ENCODE measurements at regions not wholly inside any gene's neighbourhood (a gene's known extent, or its start where the extent isn't known, plus 50 kb on each side); places are given as distances from the start of the nearest gene placed in this dataset.

- no peaks in the 10 kb centered on the region for H3K79me2 ChIP-seq (ENCODE audit: control insufficient read depth, insufficient read depth, low read length)
- POLR2A ChIA-PET = no interaction called here
- no peak for DNase-seq (ENCODE audit: low read depth, low spot score)
- intact Hi-C loops (cut with micrococcal nuclease; ENCODE audit: unreplicated experiment) = no loop called here
- no peak overlapping the region for H3K9ac ChIP-seq (ENCODE audit: control insufficient read depth, insufficient read depth, low read length)
- no peak for ATAC-seq
- no peak overlapping the region for H3K27ac ChIP-seq (ENCODE audit: control insufficient read depth, insufficient read depth)
- in situ Hi-C loops (cut with MboI) = loop anchor here (5.0 kb wide), 1 partner anchor 67 kb away; no protein-coding TSS in a partner anchor
- no peak overlapping the region for H3K4me3 ChIP-seq
- no peaks in the 10 kb centered on the region for H3K27me3 ChIP-seq (replicated peaks in 1 of 2; ENCODE audit: control insufficient read depth in 2 of 2, insufficient read depth in 2 of 2, low read length in 1 of 2)
- no peaks in the 10 kb centered on the region; the same call in 2 of the 3 replicates for H3K9me3 ChIP-seq (replicated peaks; ENCODE audit: control insufficient read depth, insufficient read depth, low read length)
- BruUV-seq (replicated peaks) = no TSS peak
- SMC1A ChIA-PET (ENCODE audit: uncharacterized antibody, unreplicated experiment) = no interaction called here
- CTCF ChIA-PET = no interaction called here
- H2AFZ ChIP-seq (ENCODE audit: control insufficient read depth, low read depth, low read length) = no peak overlapping the region
- H3K4me2 ChIP-seq (ENCODE audit: control insufficient read depth, insufficient read depth) = no peak overlapping the region
- TF ChIP-seq ASH2L (IDR thresholded peaks at IDR 0.05; ENCODE audit: borderline replicate concordance, low read depth) (no peak), SP1 (IDR thresholded peaks at IDR 0.05; ENCODE audit: low read depth, low read length) (no peak), SMAD5 (IDR thresholded peaks at IDR 0.05; ENCODE audit: low read depth) (no peak)
- H3K36me3 ChIP-seq (ENCODE audit: control insufficient read depth in 2 of 2, insufficient read depth in 2 of 2, low read length in 1 of 2) = no peaks in the 10 kb centered on the region
- no peaks in the 10 kb centered on the region for H4K20me1 ChIP-seq (ENCODE audit: control insufficient read depth, insufficient read depth)
- 91% methylated on average over 1 of the region's 1 CpG for WGBS (ENCODE audit: insufficient coverage, insufficient replicate concordance, low lambda C conversion rate, missing lambda C conversion rate)
- RAD21 ChIA-PET (ENCODE audit: unreplicated experiment) = no interaction called here
- no peak for FAIRE-seq
- no peaks in the 10 kb centered on the region for H3K4me1 ChIP-seq (ENCODE audit: control insufficient read depth, insufficient read depth, low read length)
These were observed 93.3 kb upstream of the ZNF267 start for GRCh38 chr16:31780342-31780741.

- Histone ChIP-seq H3K27me3 (replicated peaks in 1 of 2; ENCODE audit: control insufficient read depth in 2 of 2, insufficient read depth in 2 of 2, low read length in 1 of 2) (no peaks in the 10 kb centered on the region), H3K9ac (ENCODE audit: control insufficient read depth, insufficient read depth, low read length) (no peak overlapping the region), H3K4me3 (no peak overlapping the region), H3K9me3 (replicated peaks; ENCODE audit: control insufficient read depth, insufficient read depth, low read length) (no peaks in the 10 kb centered on the region; the same call in 2 of the 3 replicates), H4K20me1 (ENCODE audit: control insufficient read depth, insufficient read depth) (no peaks in the 10 kb centered on the region), H3K27ac (ENCODE audit: control insufficient read depth, insufficient read depth) (no peak overlapping the region), H3K79me2 (ENCODE audit: control insufficient read depth, insufficient read depth, low read length) (no peaks in the 10 kb centered on the region), H2AFZ (ENCODE audit: control insufficient read depth, low read depth, low read length) (no peak overlapping the region), H3K4me2 (ENCODE audit: control insufficient read depth, insufficient read depth) (no peak overlapping the region), H3K4me1 (ENCODE audit: control insufficient read depth, insufficient read depth, low read length) (no peaks in the 10 kb centered on the region), H3K36me3 (ENCODE audit: control insufficient read depth in 2 of 2, insufficient read depth in 2 of 2, low read length in 1 of 2) (no peaks in the 10 kb centered on the region)
- in situ Hi-C loops (cut with MboI) (no loop called here), intact Hi-C loops (cut with micrococcal nuclease; ENCODE audit: unreplicated experiment) (no loop called here)
- ChIA-PET SMC1A (ENCODE audit: uncharacterized antibody, unreplicated experiment) (no interaction called here), CTCF (no interaction called here), RAD21 (ENCODE audit: unreplicated experiment) (no interaction called here), POLR2A (no interaction called here)
- FAIRE-seq = no peak
- no peak for DNase-seq (ENCODE audit: low read depth, low spot score)
- ATAC-seq = no peak
- no TSS peak for BruUV-seq (replicated peaks)
- 18% methylated on average over 2 of the region's 2 CpGs for WGBS (ENCODE audit: insufficient coverage, insufficient replicate concordance, low lambda C conversion rate, missing lambda C conversion rate)
- TF ChIP-seq BHLHE40 (IDR thresholded peaks at IDR 0.05; ENCODE audit: borderline replicate concordance in 1 of 2, low read depth in 2 of 2, low read length in 1 of 2) = no peak
These were observed 88.5 kb upstream of the ZNF267 start for GRCh38 chr16:31785126-31785525.

Measured in GM12878 (cell line).